ENCODE measurements at regions not wholly inside any gene's neighbourhood (a gene's known extent, or its start where the extent isn't known, plus 50 kb on each side); places are given as distances from the start of the nearest gene placed in this dataset.
"Not testable (repeated sequence)": the region's sequence is repeated elsewhere in the genome, so short reads cannot be mapped to it uniquely, and the experiment has no call there.

GRCh38 chr9:27832108-27832507 lies 258.8 kb upstream of the C9orf72 start:
- not testable (repeated sequence) for DNase-seq

GRCh38 chr9:27835286-27835685 lies 262.0 kb upstream of the C9orf72 start:
- no peak for DNase-seq

- DNase-seq = no peak
These were observed 262.5 kb upstream of the C9orf72 start for GRCh38 chr9:27835746-27836145.

- DNase-seq = no peak
These were observed 263.6 kb upstream of the C9orf72 start for GRCh38 chr9:27836661-27837401.

- DNase-seq = no peak
These were observed 265.6 kb upstream of the C9orf72 start for GRCh38 chr9:27838876-27839275.

- DNase-seq = not testable (repeated sequence)
These were observed 266.5 kb upstream of the C9orf72 start for GRCh38 chr9:27839767-27840166.

- DNase-seq = no peak
These were observed 271.5 kb upstream of the C9orf72 start for GRCh38 chr9:27844797-27845196.

GRCh38 chr9:27847380-27847779 lies 274.1 kb upstream of the C9orf72 start:
- no peak for DNase-seq

GRCh38 chr9:27847818-27848217 lies 274.5 kb upstream of the C9orf72 start:
- DNase-seq = no peak

GRCh38 chr9:27848315-27848714 lies 275.0 kb upstream of the C9orf72 start:
- no peak for DNase-seq

GRCh38 chr9:27851858-27852257 lies 278.6 kb upstream of the C9orf72 start:
- DNase-seq = no peak

GRCh38 chr9:27853529-27853928 lies 280.2 kb upstream of the C9orf72 start:
- DNase-seq = no peak

GRCh38 chr9:27856054-27856453 lies 282.8 kb upstream of the C9orf72 start:
- DNase-seq = no peak

GRCh38 chr9:27856748-27857147 lies 283.5 kb upstream of the C9orf72 start:
- no peak for DNase-seq

- DNase-seq = no peak
These were observed 288.6 kb upstream of the C9orf72 start for GRCh38 chr9:27861887-27862286.

- DNase-seq = no peak
These were observed 291.6 kb upstream of the C9orf72 start for GRCh38 chr9:27864644-27865438.

- no peak for DNase-seq
These were observed 293.5 kb upstream of the C9orf72 start for GRCh38 chr9:27866741-27867140.

GRCh38 chr9:27870404-27870803 lies 297.1 kb upstream of the C9orf72 start:
- no peak for DNase-seq

GRCh38 chr9:27880156-27880555 lies 306.9 kb upstream of the C9orf72 start:
- no peak for DNase-seq

- no peak for DNase-seq
These were observed 307.4 kb upstream of the C9orf72 start for GRCh38 chr9:27880635-27881034.

- no peak for DNase-seq
These were observed 315.5 kb upstream of the C9orf72 start for GRCh38 chr9:27888661-27889295.

- DNase-seq = no peak
These were observed 351.2 kb upstream of the C9orf72 start for GRCh38 chr9:27924502-27924901.

GRCh38 chr9:27925815-27926214 lies 352.5 kb upstream of the C9orf72 start:
- DNase-seq = no peak

GRCh38 chr9:27929841-27930240 lies 356.6 kb upstream of the C9orf72 start:
- DNase-seq = no peak

Data from right forelimb (tissue), 1 donor.